ENCODE measurements at regions not wholly inside any gene's neighbourhood (a gene's known extent, or its start where the extent isn't known, plus 50 kb on each side); places are given as distances from the start of the nearest gene placed in this dataset.

- peaks cover 13% of the 10 kb centered on the region for H3K9me3 Mint-ChIP-seq
- Histone ChIP-seq H3K4me3 (ENCODE audit: low read length) (no peak overlapping the region), H3K4me1 (ENCODE audit: insufficient read depth, low read length) (no peaks in the 10 kb centered on the region), H3K27ac (ENCODE audit: low read depth in 1 of 2, low read length in 2 of 2) (no peak overlapping the region), H3K9me3 (ENCODE audit: control insufficient read depth in 1 of 2, insufficient read depth in 1 of 2, low read length in 2 of 2) (no peaks in the 10 kb centered on the region), H3K36me3 (ENCODE audit: insufficient read depth, low read length) (no peaks in the 10 kb centered on the region), H3K27me3 (ENCODE audit: control insufficient read depth in 1 of 2, insufficient read depth in 2 of 2, low read length in 2 of 2) (no peaks in the 10 kb centered on the region)
- no peak overlapping the region for H3K27ac Mint-ChIP-seq
- no peaks in the 10 kb centered on the region for H3K36me3 Mint-ChIP-seq (ENCODE audit: low read depth)
- DNase-seq (no peak), ATAC-seq (ENCODE audit: poor library complexity) (no peak)
- no peak overlapping the region for H3K4me3 Mint-ChIP-seq
- TF ChIP-seq CTCF (IDR thresholded peaks at IDR 0.05): no peak
- H3K27me3 Mint-ChIP-seq: no peaks in the 10 kb centered on the region
- ChIA-PET CTCF (no interaction called here), POLR2A (no interaction called here)
- intact Hi-C loops (cut with DNase I, micrococcal nuclease): no loop called here
- H3K4me1 Mint-ChIP-seq (ENCODE audit: low read depth): no peaks in the 10 kb centered on the region
Observed at GRCh38 chr4:157754410-157754809, 418.4 kb downstream of the GASK1B start.

GRCh38 chr4:157751631-157752030 is 421.2 kb downstream of the GASK1B start:
- Mint-ChIP-seq H3K9me3 (peaks cover 18% of the 10 kb centered on the region), H3K4me3 (no peak overlapping the region), H3K36me3 (ENCODE audit: low read depth) (no peaks in the 10 kb centered on the region), H3K27ac (no peak overlapping the region), H3K27me3 (no peaks in the 10 kb centered on the region), H3K4me1 (ENCODE audit: low read depth) (no peaks in the 10 kb centered on the region)
- POLR2A ChIA-PET: no interaction called here
- H3K27me3 ChIP-seq (ENCODE audit: control insufficient read depth in 1 of 2, insufficient read depth in 2 of 2, low read length in 2 of 2): no peaks in the 10 kb centered on the region
- H3K4me3 ChIP-seq (ENCODE audit: low read length): no peak overlapping the region
- no peak for TF ChIP-seq CTCF (IDR thresholded peaks at IDR 0.05)
- intact Hi-C loops (cut with DNase I, micrococcal nuclease): no loop called here
- no peak for DNase-seq
- CTCF ChIA-PET: no interaction called here
- H3K36me3 ChIP-seq (ENCODE audit: insufficient read depth, low read length): no peaks in the 10 kb centered on the region
- H3K27ac ChIP-seq (ENCODE audit: low read depth in 1 of 2, low read length in 2 of 2): no peak overlapping the region
- no peaks in the 10 kb centered on the region for H3K9me3 ChIP-seq (ENCODE audit: control insufficient read depth in 1 of 2, insufficient read depth in 1 of 2, low read length in 2 of 2)
- no peak for ATAC-seq (ENCODE audit: poor library complexity)
- H3K4me1 ChIP-seq (ENCODE audit: insufficient read depth, low read length): no peaks in the 10 kb centered on the region

- Mint-ChIP-seq H3K27me3 (no peaks in the 10 kb centered on the region), H3K36me3 (ENCODE audit: low read depth) (no peaks in the 10 kb centered on the region), H3K4me1 (ENCODE audit: low read depth) (no peaks in the 10 kb centered on the region), H3K4me3 (no peak overlapping the region), H3K9me3 (peaks cover 6% of the 10 kb centered on the region), H3K27ac (no peak overlapping the region)
- ChIA-PET POLR2A (no interaction called here), CTCF (no interaction called here)
- intact Hi-C loops (cut with DNase I, micrococcal nuclease): no loop called here
- no peaks in the 10 kb centered on the region for H3K36me3 ChIP-seq (ENCODE audit: insufficient read depth, low read length)
- no peak for TF ChIP-seq CTCF (IDR thresholded peaks at IDR 0.05)
- ATAC-seq (ENCODE audit: poor library complexity) (no peak), DNase-seq (no peak)
- no peaks in the 10 kb centered on the region for H3K9me3 ChIP-seq (ENCODE audit: control insufficient read depth in 1 of 2, insufficient read depth in 1 of 2, low read length in 2 of 2)
- no peaks in the 10 kb centered on the region for H3K27me3 ChIP-seq (ENCODE audit: control insufficient read depth in 1 of 2, insufficient read depth in 2 of 2, low read length in 2 of 2)
- H3K27ac ChIP-seq (ENCODE audit: low read depth in 1 of 2, low read length in 2 of 2): no peak overlapping the region
- H3K4me3 ChIP-seq (ENCODE audit: low read length): no peak overlapping the region
- H3K4me1 ChIP-seq (ENCODE audit: insufficient read depth, low read length): no peaks in the 10 kb centered on the region
Observed at GRCh38 chr4:157741642-157742041, 431.2 kb downstream of the GASK1B start.
